Transverse colon (tissue), 4 donors: ENCODE measurements at regions not wholly inside any gene's neighbourhood (a gene's known extent, or its start where the extent isn't known, plus 50 kb on each side); places are given as distances from the start of the nearest gene placed in this dataset.

ENCODE experiments used
- CTCF ChIP-seq, 5 experiments: fragments of 200-600 bp in 3 of 5; fragments of 450-650 bp in 2 of 5; sonication (generic) in 3 of 5; IDR thresholded peaks; 1 replicate in 2 of 5; 2 replicates in 3 of 5; pipeline ENCODE4 v1.5.1; 2016 to 2017; ENCODE audit warnings: antibody characterized with exemption in 5 of 5, inconsistent platforms in 3 of 5, mild to moderate bottlenecking in 2 of 5, moderate library complexity in 1 of 5
- EP300 ChIP-seq: sonication (generic); formaldehyde crosslinking; IDR thresholded peaks from one replicate; pipeline ENCODE4 v1.6.1; 2017; ENCODE audit warnings: antibody characterized with exemption, low read depth
- POLR2A ChIP-seq: fragments of 450-650 bp; IDR thresholded peaks from one replicate; pipeline ENCODE4 v1.6.1; 2016; ENCODE audit warnings: antibody characterized with exemption, mild to moderate bottlenecking, moderate library complexity
- POLR2AphosphoS5 ChIP-seq, 3 donors: sonication (generic); formaldehyde crosslinking; IDR thresholded peaks; one replicate each; pipeline ENCODE4 v1.6.1; 2016; ENCODE audit warnings: antibody characterized with exemption in 3 of 3

- TF ChIP-seq CTCF (IDR thresholded peaks at IDR 0.05) (no peak), POLR2A (no peak), EP300 (no peak), POLR2AphosphoS5 (IDR thresholded peaks at IDR 0.05) (no peak)
These were observed 134.2 kb downstream of the NAV1 start for GRCh38 chr1:201673093-201673492.
